K562 (cell line): ENCODE measurements at regions not wholly inside any gene's neighbourhood (a gene's known extent, or its start where the extent isn't known, plus 50 kb on each side); places are given as distances from the start of the nearest gene placed in this dataset.

Experiments
- ATAC-seq: fragments of 200-7000 bp; cut with Tn5 transposase; 3 replicates; pipeline ENCODE4 v1.9.1; 2020; ENCODE audit warnings: moderate library complexity
- BruUV-seq: library from RNA; stranded (reverse); fragments of 400-500 nt; replicated peaks from 2 replicates; lab custom pipeline; 2021; lab: Mats Ljungman, UMichigan
- CTCF ChIA-PET: fragments of 300-600 bp; formaldehyde crosslinking; extraction: SDS; loops from one replicate; lab custom pipeline; 2021; ENCODE audit warnings: low intra/inter-chr PET ratio; lab: Yijun Ruan, JAX
- POLR2A ChIA-PET: fragments of 300-600, 350-650 bp; sonication (Branson Sonifier 250); formaldehyde crosslinking; extraction: SDS; loops from one replicate; lab custom pipeline; 2021; ENCODE audit warnings: antibody characterized with exemption, inconsistent platforms; lab: Yijun Ruan, JAX
- DNase-seq, 4 experiments: peaks; one replicate each; pipeline versions ENCODE4 v3.0.0 to v3.0.0-alpha.2; 2011 to 2018; ENCODE audit warnings: low spot score in 3 of 4, mixed read lengths in 3 of 4; ENCODE audit errors: extremely low read depth in 1 of 4
- FAIRE-seq: peaks from 2 replicates; lab custom pipeline; 2011; peaks lifted over from hg19 to GRCh38; lab: Jason Lieb, UNC
- H2AFZ ChIP-seq: 2 replicates; pipeline ENCODE4 v1.6.0; 2011; ENCODE audit warnings: low read depth, low read length, control low read depth, inconsistent platforms
- H3K27ac ChIP-seq: fragments of 200-600 bp; 3 replicates; pipeline ENCODE4 v1.8.0; 2011; ENCODE audit warnings: low read depth, mild to moderate bottlenecking, control low read depth, inconsistent platforms, low read length, moderate library complexity, mixed read lengths; ENCODE audit errors: extremely low read depth
- H3K27me3 ChIP-seq, 2 experiments: fragments of 300-600 bp in 1 of 2; 2 replicates in 1 of 2; 3 replicates in 1 of 2; pipeline versions ENCODE4 v1.6.0 to v1.8.0; 2011; ENCODE audit warnings: inconsistent platforms in 2 of 2, low read length in 2 of 2, mild to moderate bottlenecking in 1 of 2, mixed read lengths in 1 of 2, moderate library complexity in 1 of 2; ENCODE audit not compliant: control insufficient read depth in 2 of 2, insufficient read depth in 2 of 2
- H3K36me3 ChIP-seq: fragments of 300-600 bp; 3 replicates; pipeline ENCODE4 v1.8.0; 2011; ENCODE audit warnings: mild to moderate bottlenecking, low read length, inconsistent platforms; ENCODE audit not compliant: control insufficient read depth, insufficient read depth
- H3K4me1 ChIP-seq, 2 experiments: fragments of 200-600 bp in 1 of 2; replicated peaks in 1 of 2; 2 replicates in 1 of 2; 3 replicates in 1 of 2; pipeline versions ENCODE4 v1.5.1 to v1.8.0; 2011; ENCODE audit warnings: inconsistent platforms in 2 of 2, low read length in 2 of 2, mild to moderate bottlenecking in 1 of 2, mixed read lengths in 1 of 2, moderate library complexity in 1 of 2; ENCODE audit not compliant: control insufficient read depth in 2 of 2, insufficient read depth in 2 of 2
- H3K4me2 ChIP-seq: 2 replicates; pipeline ENCODE4 v1.6.1; 2011; ENCODE audit warnings: low read length, control low read depth, inconsistent platforms, mixed read lengths; ENCODE audit not compliant: insufficient read depth
- H3K4me3 ChIP-seq: fragments of 200-600 bp; sonication (generic), shearing (Covaris generic); 2 replicates; pipeline ENCODE4 v1.5.1; 2016; ENCODE audit warnings: control low read depth, inconsistent platforms
- H3K79me2 ChIP-seq: fragments of 200-600 bp; 3 replicates; pipeline ENCODE4 v1.8.0; 2011; ENCODE audit warnings: low read length, inconsistent platforms; ENCODE audit not compliant: control insufficient read depth, insufficient read depth
- H3K9ac ChIP-seq, 2 experiments: 2 replicates each; pipeline versions ENCODE4 v1.6.0 to v1.6.1; 2011; ENCODE audit warnings: low read depth in 2 of 2, low read length in 2 of 2, control low read depth in 1 of 2, inconsistent platforms in 1 of 2, mild to moderate bottlenecking in 1 of 2, mixed read lengths in 1 of 2; ENCODE audit not compliant: insufficient read depth in 1 of 2
- H3K9me1 ChIP-seq: one replicate; pipeline ENCODE4 v1.6.0; 2011; ENCODE audit warnings: inconsistent platforms, mild to moderate bottlenecking, low read length, moderate library complexity; ENCODE audit not compliant: control insufficient read depth, insufficient read depth
- H3K9me3 ChIP-seq: replicated peaks from 2 replicates; pipeline ENCODE4 v1.5.1; 2011; ENCODE audit warnings: low read depth, low read length, inconsistent platforms; ENCODE audit not compliant: control insufficient read depth, insufficient read depth
- H4K20me1 ChIP-seq: replicated peaks from 2 replicates; pipeline ENCODE4 v1.6.1; 2011; ENCODE audit warnings: low read length, inconsistent platforms, mixed read lengths; ENCODE audit not compliant: control insufficient read depth, insufficient read depth
- ELF1 ChIP-seq: fragments of 200-800 bp; sonication (Bioruptor generic); IDR thresholded peaks from 2 replicates; pipeline ENCODE4 v1.6.1; 2016; ENCODE audit warnings: missing genetic modification characterization, missing compliant biosample characterization
- HOMEZ ChIP-seq: fragments of 250-450 bp; sonication (Bioruptor Pico); IDR thresholded peaks from 2 replicates; pipeline ENCODE4 v1.4.0; 2020; ENCODE audit warnings: mild to moderate bottlenecking, moderate library complexity
- SP1 ChIP-seq: sonication (generic); formaldehyde crosslinking; IDR thresholded peaks from 2 replicates; pipeline ENCODE4 v1.8.1; 2022; ENCODE audit warnings: mild to moderate bottlenecking, missing genetic modification reagents
- TAL1 ChIP-seq: fragments of 450-650 bp; IDR thresholded peaks from 2 replicates; pipeline ENCODE4 v1.6.1; 2016; ENCODE audit warnings: mild to moderate bottlenecking
- ZNF589 ChIP-seq: fragments of 200-800 bp; sonication (Bioruptor generic); IDR thresholded peaks from 2 replicates; pipeline ENCODE4 v1.6.1; 2016; ENCODE audit warnings: low read depth, missing genetic modification characterization, missing compliant biosample characterization
- in situ Hi-C: fragments of 300-500 bp; cut with MboI; formaldehyde crosslinking; loops from 4 replicates; pipeline ENCODE4 v1.15.0; 2018; ENCODE audit warnings: inconsistent platforms, mixed read lengths
- intact Hi-C: fragments of 100-400 bp; cut with micrococcal nuclease; formaldehyde crosslinking; loops from 2 replicates; pipeline ENCODE4 v1.14.2; 2022
- TF ChIP-seq, protein P1 (sequence below): fragments of 450-650 bp; IDR thresholded peaks from 2 replicates; pipeline ENCODE4 v1.6.1; 2018; ENCODE audit not compliant: partially characterized antibody

DNA sequence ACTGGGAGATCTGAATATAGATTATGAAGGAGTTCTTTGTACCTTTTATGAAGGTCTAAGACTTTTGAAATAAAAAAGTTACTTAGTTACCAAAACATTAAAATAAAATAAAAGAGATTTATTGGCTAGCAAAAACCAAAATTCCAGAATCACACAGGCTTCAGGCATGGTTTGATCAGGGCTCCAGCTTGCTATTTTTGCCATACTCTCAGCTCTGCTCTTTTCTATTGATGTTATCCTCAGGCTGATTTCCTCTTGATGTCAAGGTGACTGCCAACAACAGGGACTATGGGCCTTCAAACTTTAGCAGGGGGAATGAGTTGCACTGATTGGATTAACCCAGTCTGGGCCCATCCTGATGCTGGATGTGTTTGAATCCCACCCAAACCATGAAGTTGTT, 174.1 kb downstream of the TFCP2L1 start:
- TF ChIP-seq, protein P1, sequence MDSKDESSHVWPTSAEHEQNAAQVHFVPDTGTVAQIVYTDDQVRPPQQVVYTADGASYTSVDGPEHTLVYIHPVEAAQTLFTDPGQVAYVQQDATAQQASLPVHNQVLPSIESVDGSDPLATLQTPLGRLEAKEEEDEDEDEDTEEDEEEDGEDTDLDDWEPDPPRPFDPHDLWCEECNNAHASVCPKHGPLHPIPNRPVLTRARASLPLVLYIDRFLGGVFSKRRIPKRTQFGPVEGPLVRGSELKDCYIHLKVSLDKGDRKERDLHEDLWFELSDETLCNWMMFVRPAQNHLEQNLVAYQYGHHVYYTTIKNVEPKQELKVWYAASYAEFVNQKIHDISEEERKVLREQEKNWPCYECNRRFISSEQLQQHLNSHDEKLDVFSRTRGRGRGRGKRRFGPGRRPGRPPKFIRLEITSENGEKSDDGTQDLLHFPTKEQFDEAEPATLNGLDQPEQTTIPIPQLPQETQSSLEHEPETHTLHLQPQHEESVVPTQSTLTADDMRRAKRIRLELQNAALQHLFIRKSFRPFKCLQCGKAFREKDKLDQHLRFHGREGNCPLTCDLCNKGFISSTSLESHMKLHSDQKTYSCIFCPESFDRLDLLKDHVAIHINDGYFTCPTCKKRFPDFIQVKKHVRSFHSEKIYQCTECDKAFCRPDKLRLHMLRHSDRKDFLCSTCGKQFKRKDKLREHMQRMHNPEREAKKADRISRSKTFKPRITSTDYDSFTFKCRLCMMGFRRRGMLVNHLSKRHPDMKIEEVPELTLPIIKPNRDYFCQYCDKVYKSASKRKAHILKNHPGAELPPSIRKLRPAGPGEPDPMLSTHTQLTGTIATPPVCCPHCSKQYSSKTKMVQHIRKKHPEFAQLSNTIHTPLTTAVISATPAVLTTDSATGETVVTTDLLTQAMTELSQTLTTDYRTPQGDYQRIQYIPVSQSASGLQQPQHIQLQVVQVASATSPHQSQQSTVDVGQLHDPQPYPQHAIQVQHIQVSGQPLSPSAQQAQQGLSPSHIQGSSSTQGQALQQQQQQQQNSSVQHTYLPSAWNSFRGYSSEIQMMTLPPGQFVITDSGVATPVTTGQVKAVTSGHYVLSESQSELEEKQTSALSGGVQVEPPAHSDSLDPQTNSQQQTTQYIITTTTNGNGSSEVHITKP = no peak
- TF ChIP-seq ELF1 (tag) (no peak), HOMEZ (no peak), TAL1 (no peak), SP1 (CRISPR knock-in tag) (no peak), ZNF589 (CRISPR knock-in tag) (no peak)
- TF ChIP-seq, all 486 proteins: peak for 0
- Histone ChIP-seq H3K9me3 (no peaks in the 10 kb centered on the region), H3K27ac (no peak overlapping the region), H3K79me2 (no peaks in the 10 kb centered on the region), H3K4me1 (no peaks in the 10 kb centered on the region), H3K4me3 (no peak overlapping the region), H3K36me3 (no peaks in the 10 kb centered on the region), H3K9ac (no peak overlapping the region), H3K9me1 (no peaks in the 10 kb centered on the region), H3K27me3 (peaks cover 0 to 24% of the 10 kb centered on the region in 2 experiments; a peak in 4 of 5 replicates), H2AFZ (no peak overlapping the region), H4K20me1 (no peaks in the 10 kb centered on the region), H3K4me2 (no peak overlapping the region)
- CTCF ChIA-PET = no interaction called here
- DNase-seq (no peak), ATAC-seq (no peak), FAIRE-seq (no peak)
- POLR2A ChIA-PET = no interaction called here
- in situ Hi-C loops (no loop called here), intact Hi-C loops (no loop called here)
- BruUV-seq = no TSS peak
